RWPE1 (cell line): ENCODE measurements at regions not wholly inside any gene's neighbourhood (a gene's known extent, or its start where the extent isn't known, plus 50 kb on each side); places are given as distances from the start of the nearest gene placed in this dataset.
A peak's percentile ranks its signal among the peaks of the same experiment; 100 is the strongest.

ENCODE experiments used
- CTCF ChIA-PET: fragments of 350-600 bp; sonication (Branson Sonifier 250); formaldehyde crosslinking; extraction: SDS; loops from one replicate; lab custom pipeline; 2021; lab: Yijun Ruan, JAX
- POLR2A ChIA-PET: fragments of 400-600 bp; formaldehyde crosslinking; extraction: SDS; loops from one replicate; lab custom pipeline; 2020; ENCODE audit warnings: antibody characterized with exemption; ENCODE audit not compliant: low non-redundant PET; lab: Yijun Ruan, JAX
- DNase-seq: peaks from one replicate; pipeline ENCODE4 v3.0.0; 2012; ENCODE audit warnings: low spot score
- H3K27ac ChIP-seq: fragments of 450-650 bp; 2 replicates; pipeline ENCODE4 v1.5.1; 2017
- CTCF ChIP-seq: fragments of 450-650 bp; conservative IDR thresholded peaks from 2 replicates; pipeline ENCODE4 v1.5.1; 2017; ENCODE audit warnings: low read depth, mild to moderate bottlenecking

- POLR2A ChIA-PET: no interaction called here
- CTCF ChIA-PET: no interaction called here
- DNase-seq: no peak
- no peak for TF ChIP-seq CTCF
- H3K27ac ChIP-seq: no peak overlapping the region
Observed at GRCh38 chr6:95109212-95109611, 468.1 kb upstream of the MANEA start.

- POLR2A ChIA-PET: no interaction called here
- DNase-seq: no peak
- CTCF ChIA-PET: no interaction called here
- TF ChIP-seq CTCF: no peak
- H3K27ac ChIP-seq: no peak overlapping the region
Observed at GRCh38 chr6:95110767-95111166, 466.6 kb upstream of the MANEA start.

GRCh38 chr6:95117236-95117635 is 460.1 kb upstream of the MANEA start:
- DNase-seq: peak; percentile 38
- CTCF ChIA-PET: no interaction called here
- TF ChIP-seq CTCF: no peak
- no peak overlapping the region for H3K27ac ChIP-seq
- POLR2A ChIA-PET: no interaction called here

- DNase-seq: no peak
- TF ChIP-seq CTCF: no peak
- ChIA-PET CTCF (no interaction called here), POLR2A (no interaction called here)
- H3K27ac ChIP-seq: no peak overlapping the region
Observed at GRCh38 chr6:95119927-95120326, 457.4 kb upstream of the MANEA start.

- H3K27ac ChIP-seq: no peak overlapping the region
- ChIA-PET CTCF (no interaction called here), POLR2A (no interaction called here)
- no peak for DNase-seq
- no peak for TF ChIP-seq CTCF
Observed at GRCh38 chr6:95120984-95121383, 456.4 kb upstream of the MANEA start.

GRCh38 chr6:95127261-95127660 is 450.1 kb upstream of the MANEA start:
- POLR2A ChIA-PET: no interaction called here
- TF ChIP-seq CTCF: no peak
- DNase-seq: no peak
- CTCF ChIA-PET: no interaction called here
- no peak overlapping the region for H3K27ac ChIP-seq

GRCh38 chr6:95128439-95128838 is 448.9 kb upstream of the MANEA start:
- no peak overlapping the region for H3K27ac ChIP-seq
- ChIA-PET CTCF (no interaction called here), POLR2A (no interaction called here)
- no peak for TF ChIP-seq CTCF
- no peak for DNase-seq
